ENCODE measurements at regions not wholly inside any gene's neighbourhood (a gene's known extent, or its start where the extent isn't known, plus 50 kb on each side); places are given as distances from the start of the nearest gene placed in this dataset.

GRCh38 chr3:20931834-20932233 lies 745.8 kb upstream of the SGO1 start:
- Histone ChIP-seq H3K36me3 (ENCODE audit: insufficient read depth) (no peaks in the 10 kb centered on the region), H3K4me3 (no peak overlapping the region), H3K4me1 (ENCODE audit: insufficient read depth) (no peaks in the 10 kb centered on the region), H3K4me2 (no peak overlapping the region), H2AFZ (no peak overlapping the region), H3K27me3 (ENCODE audit: insufficient read depth) (no peaks in the 10 kb centered on the region), H4K20me1 (replicated peaks; ENCODE audit: insufficient read depth) (no peaks in the 10 kb centered on the region), H3F3A (replicated peaks; ENCODE audit: low read depth) (no peaks in the 10 kb centered on the region), H3K9me2 (ENCODE audit: insufficient read depth) (no peaks in the 10 kb centered on the region), H3K79me2 (replicated peaks; ENCODE audit: insufficient read depth) (no peaks in the 10 kb centered on the region), H3K27ac (ENCODE audit: low read depth) (no peak overlapping the region)
- Mint-ChIP-seq H3K4me3 (no peak overlapping the region), H3K27me3 (ENCODE audit: insufficient read depth, low read depth, poor library complexity) (no peaks in the 10 kb centered on the region), H3K36me3 (ENCODE audit: low read depth) (no peaks in the 10 kb centered on the region), H3K27ac (no peak overlapping the region), H3K4me1 (peaks cover 2% of the 10 kb centered on the region; the same call in 1 of the 3 replicates), H3K9me3 (no peaks in the 10 kb centered on the region)
- ATAC-seq (no peak), DNase-seq (ENCODE audit: low spot score) (no peak)
- TF ChIP-seq POLR2AphosphoS5 (IDR thresholded peaks at IDR 0.05; ENCODE audit: low read depth), result no peak
- TF ChIP-seq NANOG (IDR thresholded peaks at IDR 0.05; ENCODE audit: borderline replicate concordance), result no peak
- TF ChIP-seq ZNF331 (CRISPR knock-in tag; IDR thresholded peaks at IDR 0.05; ENCODE audit: low read depth), result no peak
- TF ChIP-seq CREB1 (CRISPR knock-in tag; IDR thresholded peaks at IDR 0.05; ENCODE audit: low read depth), result no peak
- no peak for TF ChIP-seq EZH2phosphoT487 (IDR thresholded peaks at IDR 0.05; ENCODE audit: unreplicated experiment)
- no peak for TF ChIP-seq JUNB (IDR thresholded peaks at IDR 0.05; ENCODE audit: unreplicated experiment)
- no peak for TF ChIP-seq STAT1 (IDR thresholded peaks at IDR 0.05; ENCODE audit: unreplicated experiment)
- TF ChIP-seq EZH2 (IDR thresholded peaks at IDR 0.05; ENCODE audit: low read depth, unreplicated experiment), result no peak
- TF ChIP-seq, protein P1, sequence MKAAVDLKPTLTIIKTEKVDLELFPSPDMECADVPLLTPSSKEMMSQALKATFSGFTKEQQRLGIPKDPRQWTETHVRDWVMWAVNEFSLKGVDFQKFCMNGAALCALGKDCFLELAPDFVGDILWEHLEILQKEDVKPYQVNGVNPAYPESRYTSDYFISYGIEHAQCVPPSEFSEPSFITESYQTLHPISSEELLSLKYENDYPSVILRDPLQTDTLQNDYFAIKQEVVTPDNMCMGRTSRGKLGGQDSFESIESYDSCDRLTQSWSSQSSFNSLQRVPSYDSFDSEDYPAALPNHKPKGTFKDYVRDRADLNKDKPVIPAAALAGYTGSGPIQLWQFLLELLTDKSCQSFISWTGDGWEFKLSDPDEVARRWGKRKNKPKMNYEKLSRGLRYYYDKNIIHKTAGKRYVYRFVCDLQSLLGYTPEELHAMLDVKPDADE (IDR thresholded peaks at IDR 0.05), result no peak
- TF ChIP-seq, protein P2, sequence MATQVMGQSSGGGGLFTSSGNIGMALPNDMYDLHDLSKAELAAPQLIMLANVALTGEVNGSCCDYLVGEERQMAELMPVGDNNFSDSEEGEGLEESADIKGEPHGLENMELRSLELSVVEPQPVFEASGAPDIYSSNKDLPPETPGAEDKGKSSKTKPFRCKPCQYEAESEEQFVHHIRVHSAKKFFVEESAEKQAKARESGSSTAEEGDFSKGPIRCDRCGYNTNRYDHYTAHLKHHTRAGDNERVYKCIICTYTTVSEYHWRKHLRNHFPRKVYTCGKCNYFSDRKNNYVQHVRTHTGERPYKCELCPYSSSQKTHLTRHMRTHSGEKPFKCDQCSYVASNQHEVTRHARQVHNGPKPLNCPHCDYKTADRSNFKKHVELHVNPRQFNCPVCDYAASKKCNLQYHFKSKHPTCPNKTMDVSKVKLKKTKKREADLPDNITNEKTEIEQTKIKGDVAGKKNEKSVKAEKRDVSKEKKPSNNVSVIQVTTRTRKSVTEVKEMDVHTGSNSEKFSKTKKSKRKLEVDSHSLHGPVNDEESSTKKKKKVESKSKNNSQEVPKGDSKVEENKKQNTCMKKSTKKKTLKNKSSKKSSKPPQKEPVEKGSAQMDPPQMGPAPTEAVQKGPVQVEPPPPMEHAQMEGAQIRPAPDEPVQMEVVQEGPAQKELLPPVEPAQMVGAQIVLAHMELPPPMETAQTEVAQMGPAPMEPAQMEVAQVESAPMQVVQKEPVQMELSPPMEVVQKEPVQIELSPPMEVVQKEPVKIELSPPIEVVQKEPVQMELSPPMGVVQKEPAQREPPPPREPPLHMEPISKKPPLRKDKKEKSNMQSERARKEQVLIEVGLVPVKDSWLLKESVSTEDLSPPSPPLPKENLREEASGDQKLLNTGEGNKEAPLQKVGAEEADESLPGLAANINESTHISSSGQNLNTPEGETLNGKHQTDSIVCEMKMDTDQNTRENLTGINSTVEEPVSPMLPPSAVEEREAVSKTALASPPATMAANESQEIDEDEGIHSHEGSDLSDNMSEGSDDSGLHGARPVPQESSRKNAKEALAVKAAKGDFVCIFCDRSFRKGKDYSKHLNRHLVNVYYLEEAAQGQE (IDR thresholded peaks at IDR 0.05; ENCODE audit: unreplicated experiment), result no peak
- no peak for TF ChIP-seq ZNF462 (CRISPR knock-in tag; IDR thresholded peaks at IDR 0.05)
